ENCODE measurements at regions not wholly inside any gene's neighbourhood (a gene's known extent, or its start where the extent isn't known, plus 50 kb on each side); places are given as distances from the start of the nearest gene placed in this dataset.

GRCh38 chr10:52653263-52653909 is 119.2 kb downstream of the MBL2 start:
- no peak for DNase-seq

GRCh38 chr10:52654201-52654600 is 118.4 kb downstream of the MBL2 start:
- DNase-seq: no peak

- no peak for DNase-seq
Measured at GRCh38 chr10:52658112-52658511, 114.5 kb downstream of the MBL2 start.

GRCh38 chr10:52659085-52659484 is 113.5 kb downstream of the MBL2 start:
- DNase-seq: no peak

GRCh38 chr10:52662256-52662655 is 110.3 kb downstream of the MBL2 start:
- no peak for DNase-seq

- DNase-seq: no peak
Measured at GRCh38 chr10:52663161-52663560, 109.4 kb downstream of the MBL2 start.

GRCh38 chr10:52664629-52665028 is 108.0 kb downstream of the MBL2 start:
- no peak for DNase-seq

- no peak for DNase-seq
Measured at GRCh38 chr10:52665821-52666220, 106.8 kb downstream of the MBL2 start.

GRCh38 chr10:52666931-52667330 is 105.7 kb downstream of the MBL2 start:
- DNase-seq: no peak

- no peak for DNase-seq
Measured at GRCh38 chr10:52668024-52668423, 104.6 kb downstream of the MBL2 start.

- no peak for DNase-seq
Measured at GRCh38 chr10:52672880-52673279, 99.7 kb downstream of the MBL2 start.

GRCh38 chr10:52673468-52673867 is 99.1 kb downstream of the MBL2 start:
- no peak for DNase-seq

GRCh38 chr10:52674474-52674873 is 98.1 kb downstream of the MBL2 start:
- DNase-seq: no peak

GRCh38 chr10:52677086-52677485 is 95.5 kb downstream of the MBL2 start:
- no peak for DNase-seq

GRCh38 chr10:52678611-52679010 is 94.0 kb downstream of the MBL2 start:
- no peak for DNase-seq

- DNase-seq: no peak
Measured at GRCh38 chr10:52679117-52679516, 93.5 kb downstream of the MBL2 start.

- DNase-seq: no peak
Measured at GRCh38 chr10:52682766-52683165, 89.8 kb downstream of the MBL2 start.

- DNase-seq: no peak
Measured at GRCh38 chr10:52683776-52684175, 88.8 kb downstream of the MBL2 start.

- DNase-seq: no peak
Measured at GRCh38 chr10:52688899-52689298, 83.7 kb downstream of the MBL2 start.

GRCh38 chr10:52696232-52696631 is 76.4 kb downstream of the MBL2 start:
- no peak for DNase-seq

- no peak for DNase-seq
Measured at GRCh38 chr10:52701647-52702046, 70.9 kb downstream of the MBL2 start.

- DNase-seq: no peak
Measured at GRCh38 chr10:52703451-52703850, 69.1 kb downstream of the MBL2 start.

GRCh38 chr10:52703898-52704297 is 68.7 kb downstream of the MBL2 start:
- no peak for DNase-seq

- DNase-seq: no peak
Measured at GRCh38 chr10:52706332-52707070, 66.1 kb downstream of the MBL2 start.

Data from HCEC 1CT (cell line).